Brain pericyte (primary cell): ENCODE measurements at regions not wholly inside any gene's neighbourhood (a gene's known extent, or its start where the extent isn't known, plus 50 kb on each side); places are given as distances from the start of the nearest gene placed in this dataset.

Experiments used
- DNase-seq: peaks from one replicate; pipeline ENCODE4 v3.0.0-alpha.2; 2012; ENCODE audit warnings: low read depth, low spot score

DNA sequence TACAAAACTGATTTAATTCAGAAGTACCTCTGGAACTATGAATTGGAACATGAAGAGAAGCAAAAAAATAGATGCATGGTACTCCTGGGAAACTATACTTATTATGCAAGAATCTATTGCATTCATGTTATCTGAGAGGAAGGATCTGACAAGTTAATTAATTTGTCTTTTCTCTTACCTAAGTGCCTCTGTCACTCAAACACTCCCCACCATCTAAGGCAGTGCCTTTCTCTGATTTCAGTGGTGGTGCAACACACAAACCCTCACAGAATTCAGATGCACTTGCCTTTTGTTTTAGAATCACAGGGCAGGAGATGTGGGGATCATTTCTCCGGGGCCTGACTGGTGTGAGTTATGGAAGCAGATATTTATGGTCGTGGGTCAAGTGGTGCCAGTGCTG, 52.5 kb upstream of the C9orf72 start:
- no peak for DNase-seq

DNA sequence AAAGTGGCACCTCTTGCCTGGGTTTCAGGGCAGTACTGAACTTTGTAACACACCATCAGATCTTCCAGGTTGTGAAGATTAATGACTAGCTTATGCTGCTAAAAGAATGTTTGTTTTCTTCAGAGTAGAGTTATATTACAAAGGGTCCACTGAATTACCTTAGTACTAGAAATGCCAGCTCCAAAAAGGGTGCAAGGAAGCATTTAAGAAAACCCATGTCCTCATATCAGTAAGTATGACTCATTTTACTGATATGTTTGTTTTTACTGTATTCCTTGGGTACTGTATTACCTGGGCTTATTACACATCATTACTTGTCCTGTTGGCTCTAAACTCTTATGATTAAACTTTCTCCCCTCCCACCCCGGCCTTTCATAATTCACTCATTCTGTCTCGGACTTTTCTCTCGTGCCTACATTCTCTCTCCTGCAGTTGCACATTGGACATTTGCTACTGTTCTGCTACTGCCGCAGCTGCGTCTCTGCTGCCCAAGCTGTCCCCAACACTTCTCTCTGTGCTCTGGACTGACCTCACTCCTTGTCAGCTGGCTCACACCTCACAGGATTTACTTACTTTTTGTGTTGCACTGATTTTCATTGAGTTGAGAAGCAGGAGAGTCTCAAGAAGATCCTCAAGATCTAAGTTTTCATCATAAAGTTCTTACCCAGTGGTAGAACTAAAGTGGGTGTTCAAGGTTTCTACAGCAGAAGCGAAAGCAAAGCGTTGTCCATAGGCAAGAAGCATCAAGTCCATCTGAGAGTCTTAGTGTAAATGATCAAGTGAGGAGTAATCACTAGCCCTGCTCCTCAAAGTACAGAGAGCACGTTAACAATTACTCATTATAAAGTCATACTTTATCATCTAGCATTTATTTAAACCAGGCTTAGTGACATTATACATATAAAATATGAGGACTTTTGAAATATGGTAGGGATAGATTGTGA, 53.2 kb upstream of the C9orf72 start:
- DNase-seq = no peak

DNA sequence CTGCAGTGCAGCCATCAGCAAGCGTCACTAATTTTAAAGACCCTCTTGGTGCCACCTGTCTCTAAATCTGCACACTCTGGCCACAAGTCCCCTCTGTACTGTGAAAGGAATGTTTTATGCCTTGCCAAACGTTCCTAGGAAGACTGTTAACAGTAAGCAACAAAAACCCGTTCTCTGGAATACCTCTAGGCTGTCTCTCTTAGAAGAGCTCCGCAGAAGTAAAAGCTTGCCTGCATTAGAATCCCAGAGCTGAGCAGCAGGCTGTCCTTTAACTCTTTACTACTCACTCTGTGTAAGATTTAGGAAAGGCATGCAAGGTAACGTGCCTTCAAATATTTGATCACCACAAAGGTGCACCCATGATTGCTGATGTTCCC, 53.9 kb upstream of the C9orf72 start:
- no peak for DNase-seq

DNA sequence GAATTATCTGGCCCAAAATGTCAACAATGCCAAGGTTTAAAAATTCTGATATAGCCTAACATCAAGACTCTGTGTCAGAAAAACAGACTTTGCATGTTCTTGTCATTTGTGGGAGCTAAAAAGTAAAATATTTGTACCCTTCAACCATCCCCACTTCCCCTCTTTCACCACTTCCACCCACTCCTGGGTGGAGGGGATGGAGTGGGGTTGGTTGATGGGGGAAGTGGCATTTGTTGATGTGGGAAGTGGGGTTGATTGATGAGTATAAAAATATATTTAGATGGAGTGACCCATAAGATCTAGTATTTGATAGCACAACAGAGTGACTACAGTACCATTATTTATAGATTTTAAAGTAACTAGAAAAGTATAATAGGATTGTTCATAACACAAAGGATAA, 55.0 kb upstream of the C9orf72 start:
- DNase-seq = no peak

DNA sequence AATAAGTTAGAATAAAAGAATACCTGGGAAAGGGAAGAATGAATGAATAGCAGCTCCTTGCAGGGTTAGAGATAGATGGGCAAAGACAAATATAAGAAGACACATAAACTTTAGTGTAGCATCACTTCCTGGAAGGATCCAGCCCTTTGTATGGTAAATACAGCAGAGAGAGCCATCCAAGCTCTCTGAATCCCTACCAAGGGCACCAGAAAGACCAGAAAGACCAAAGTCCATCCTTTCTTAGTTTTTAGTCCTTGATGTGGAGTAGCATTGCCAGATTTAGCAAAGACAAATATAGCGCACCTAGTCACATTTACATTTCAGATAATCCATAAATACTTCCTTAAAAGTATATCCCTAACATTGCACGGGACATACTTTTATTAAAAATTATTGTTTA, 56.1 kb upstream of the C9orf72 start:
- no peak for DNase-seq

DNA sequence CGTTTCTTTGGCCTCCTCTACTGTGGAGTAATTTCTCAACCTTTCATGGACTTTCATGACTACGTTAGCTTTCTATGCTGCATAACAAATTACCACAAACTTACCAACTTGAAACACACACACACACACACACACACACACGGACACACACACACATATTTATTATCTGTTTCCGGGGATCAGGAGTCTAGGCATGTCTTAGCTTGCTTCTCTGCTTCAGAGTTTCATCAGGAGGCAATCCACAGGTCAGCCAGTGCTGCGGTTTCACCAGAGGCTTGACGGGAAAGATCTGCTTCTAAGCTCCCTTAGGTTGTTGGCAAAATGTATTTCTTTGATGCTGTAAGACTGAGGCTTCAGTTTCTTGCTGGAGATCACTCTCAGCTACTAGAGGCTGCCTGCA, 59.0 kb upstream of the C9orf72 start:
- DNase-seq = no peak

DNA sequence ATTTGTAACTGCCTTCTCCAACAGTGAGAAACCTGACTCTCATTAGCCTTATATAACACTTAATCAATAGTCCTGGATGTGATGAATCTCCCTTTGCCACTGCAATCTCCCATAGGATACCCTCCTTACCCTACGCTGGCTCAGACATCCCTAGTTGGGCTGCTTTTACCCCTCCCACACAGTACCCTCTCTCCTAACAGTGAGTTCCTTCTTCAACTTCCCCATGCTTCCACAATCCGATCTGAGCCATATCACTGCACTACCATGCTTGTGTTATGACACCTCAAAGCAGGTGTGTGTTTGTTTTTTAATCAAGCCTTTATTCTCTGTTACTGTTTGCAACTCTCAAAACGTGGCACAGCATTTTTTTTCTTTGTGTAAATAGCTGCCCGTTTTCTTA, 60.5 kb upstream of the C9orf72 start:
- DNase-seq = no peak

DNA sequence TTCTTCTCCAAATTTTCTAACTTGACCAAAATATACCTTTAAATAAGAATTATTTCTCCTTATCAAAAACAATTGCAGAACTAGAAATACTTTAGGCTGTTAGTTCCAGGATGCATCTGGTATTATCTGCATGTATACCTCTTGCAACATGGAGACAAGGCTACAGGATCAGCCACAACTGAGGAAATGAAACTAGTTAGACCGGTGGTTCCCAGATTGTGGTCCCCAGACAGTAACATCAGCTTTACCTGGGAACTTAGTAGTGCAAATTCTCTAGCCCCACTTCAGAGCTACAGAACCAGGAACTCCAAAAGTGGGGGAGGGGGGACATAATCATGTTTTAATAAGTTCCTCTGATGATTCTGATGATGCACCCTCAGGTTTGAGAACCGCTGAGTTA, 61.6 kb upstream of the C9orf72 start:
- DNase-seq = no peak

DNA sequence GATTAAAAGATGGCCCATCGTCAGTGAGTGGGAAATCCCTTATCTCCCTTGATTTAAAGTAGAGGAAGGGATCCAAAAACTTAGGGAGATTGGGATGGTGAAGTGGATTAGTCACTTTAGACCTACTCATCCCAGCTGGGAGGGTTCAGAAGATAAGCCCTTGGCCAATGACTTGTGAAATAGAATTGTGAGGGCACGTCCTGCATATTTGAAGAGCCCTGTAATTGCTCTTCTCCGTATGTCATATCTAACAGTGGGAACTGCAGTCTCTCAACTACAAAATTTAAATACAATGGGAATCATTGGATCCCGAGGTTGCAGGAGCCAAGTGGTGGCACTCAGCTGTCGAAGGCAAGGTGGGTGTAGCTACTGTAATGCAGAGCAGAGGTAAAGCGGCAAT, 65.4 kb upstream of the C9orf72 start:
- no peak for DNase-seq

DNA sequence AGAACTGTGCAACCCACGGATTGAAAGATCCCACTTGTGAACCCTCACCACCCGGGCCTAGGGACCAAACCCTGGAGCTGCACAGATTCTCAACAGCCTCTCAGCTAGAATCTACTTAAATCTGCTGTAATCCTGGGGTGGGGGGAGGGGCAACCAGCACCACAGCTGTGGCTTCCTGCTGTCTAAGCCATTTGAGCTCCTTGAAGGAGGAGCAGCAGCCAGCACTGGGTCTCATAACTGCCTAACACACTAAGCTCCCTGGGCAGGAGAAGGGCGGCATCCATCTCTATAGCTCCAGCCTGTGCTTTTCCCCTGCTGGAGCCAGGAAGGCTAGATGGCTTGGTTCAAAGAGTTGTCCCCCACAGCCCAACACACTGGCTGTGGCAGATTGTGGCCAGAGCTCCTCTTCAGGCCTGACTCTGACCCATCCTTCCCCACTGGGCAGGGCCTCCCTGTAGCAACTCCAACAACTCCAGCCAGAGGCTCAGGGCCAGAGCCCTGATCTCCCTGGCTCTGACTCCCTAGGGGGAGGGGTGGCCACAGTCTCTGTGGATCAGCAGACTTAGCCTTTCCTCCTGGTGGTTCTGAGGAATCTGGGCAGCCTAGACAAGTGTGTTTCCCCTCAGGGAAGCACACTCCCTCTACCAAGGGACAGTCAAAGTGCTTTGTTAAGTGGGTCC, 72.0 kb upstream of the C9orf72 start:
- no peak for DNase-seq

DNA sequence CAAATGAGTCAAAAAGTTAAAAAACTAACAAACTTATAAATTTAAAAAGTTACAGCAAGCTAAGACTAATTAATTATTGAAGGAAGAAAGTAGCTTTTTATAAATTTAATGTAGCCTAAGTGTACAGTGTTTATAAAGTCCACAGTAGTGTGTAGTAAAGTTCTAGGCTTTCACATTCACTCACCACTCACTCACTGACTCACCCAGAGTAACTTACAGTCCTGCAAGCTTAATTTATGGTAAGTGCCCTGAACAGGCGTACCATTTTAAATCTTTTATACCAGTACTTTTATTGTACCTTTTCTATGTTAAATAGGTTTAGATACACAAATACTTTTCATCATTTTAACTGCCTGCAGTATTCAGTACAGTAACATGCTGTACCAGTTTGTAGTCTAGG, 80.0 kb upstream of the C9orf72 start:
- no peak for DNase-seq

DNA sequence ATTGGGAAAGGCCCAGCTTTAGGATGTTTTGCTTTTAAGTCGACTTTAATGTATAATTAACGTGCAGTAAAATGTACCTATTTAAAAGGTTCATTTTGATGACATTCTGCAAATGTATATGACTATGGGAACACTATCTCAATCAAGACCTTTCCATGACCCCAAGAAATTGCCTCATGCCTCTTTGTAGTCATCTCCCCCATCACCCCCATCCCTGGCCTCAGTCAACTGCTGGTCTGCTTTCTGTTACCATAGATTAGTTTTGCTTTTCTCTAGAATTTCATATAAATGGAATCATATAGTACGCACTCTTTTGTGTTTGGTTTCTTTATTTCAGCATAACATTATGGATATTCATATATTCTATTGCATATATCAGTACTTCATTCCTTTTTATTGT, 80.7 kb upstream of the C9orf72 start:
- no peak for DNase-seq

DNA sequence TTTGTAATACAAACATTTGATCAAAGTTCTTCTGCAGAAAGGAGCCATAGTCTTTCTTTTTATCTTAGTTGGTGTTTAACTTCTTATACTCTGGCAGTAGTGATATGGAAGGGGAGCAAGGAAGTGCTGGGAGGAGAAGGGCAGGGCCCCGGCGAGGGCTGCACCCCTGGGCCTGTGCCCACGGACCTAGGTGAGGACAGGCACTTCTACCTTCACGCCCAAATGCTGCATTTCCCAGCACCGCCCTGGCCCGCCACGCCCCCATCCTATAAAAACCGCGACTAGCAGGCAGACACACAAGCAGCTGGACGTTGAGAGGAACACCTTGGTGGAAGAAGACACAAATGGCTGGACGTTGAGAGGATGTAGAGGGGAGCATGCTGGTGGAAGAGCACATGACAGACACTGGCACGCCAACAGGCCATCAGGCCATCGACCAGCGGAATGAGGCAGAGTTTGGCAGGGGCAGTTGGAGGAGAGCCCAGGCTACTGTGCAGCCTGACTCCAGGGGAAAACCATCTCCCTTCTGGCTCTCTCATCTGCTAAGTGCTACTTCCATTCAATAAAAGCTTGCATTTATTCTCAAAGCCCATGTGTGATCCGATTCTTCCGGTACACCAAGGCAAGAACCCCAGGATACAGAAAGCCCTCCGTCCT, 81.5 kb upstream of the C9orf72 start:
- no peak for DNase-seq

DNA sequence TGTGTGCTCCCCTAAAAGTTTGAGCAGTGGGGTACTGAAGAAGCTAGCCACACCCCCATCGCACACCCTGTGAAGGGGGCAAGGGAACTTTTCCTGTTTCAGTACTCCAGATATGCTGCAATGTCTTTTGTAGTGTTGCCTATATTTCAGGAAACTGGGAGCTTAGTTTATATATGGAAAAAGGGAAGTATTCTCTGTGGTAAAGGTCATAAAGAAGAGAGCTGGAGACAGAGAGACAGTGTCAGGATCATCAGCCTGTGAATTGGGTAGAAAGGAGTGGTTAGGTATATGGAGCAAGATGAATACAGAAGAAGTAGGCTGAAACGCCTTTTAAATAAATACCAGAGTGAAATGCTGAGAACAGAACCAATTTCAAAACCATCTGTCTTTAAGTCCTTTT, 82.2 kb upstream of the C9orf72 start:
- no peak for DNase-seq

DNA sequence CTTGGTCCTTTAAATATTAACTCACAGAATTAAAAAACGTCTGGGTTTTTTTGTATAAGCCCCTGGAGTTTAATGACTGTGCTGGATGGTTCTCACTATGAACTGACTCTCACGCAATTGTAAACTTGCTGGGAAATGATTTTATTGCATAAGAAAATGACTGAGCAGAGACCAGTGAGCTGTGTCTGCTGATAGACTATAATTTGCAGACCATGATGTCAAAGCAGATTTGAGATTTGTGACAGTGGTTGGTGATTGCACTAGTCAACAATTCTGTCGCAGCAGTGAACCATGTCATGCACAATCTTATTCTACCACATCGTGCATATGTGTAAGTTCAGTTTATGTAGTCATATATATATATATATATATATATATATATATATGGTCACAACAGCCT, 85.7 kb upstream of the C9orf72 start:
- DNase-seq = no peak

DNA sequence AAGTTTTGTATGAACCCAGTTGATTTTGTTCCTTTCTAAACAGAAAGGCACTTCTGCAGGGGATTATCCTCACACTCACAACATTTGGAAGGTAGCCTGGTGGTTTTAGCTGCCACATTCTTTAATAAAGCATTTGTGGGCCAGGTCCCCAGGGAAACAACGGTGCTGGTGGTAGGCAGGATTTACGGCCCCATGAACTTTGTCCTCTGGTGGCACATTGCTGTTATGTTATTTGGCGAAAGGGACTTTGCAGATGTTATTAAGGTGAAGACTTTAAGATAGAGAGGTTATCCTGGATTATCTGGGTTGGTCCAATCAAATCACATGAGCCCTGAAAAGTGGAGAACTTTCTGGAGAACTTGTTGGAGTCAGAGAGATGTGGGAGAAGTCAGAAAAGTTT, 86.3 kb upstream of the C9orf72 start:
- no peak for DNase-seq

DNA sequence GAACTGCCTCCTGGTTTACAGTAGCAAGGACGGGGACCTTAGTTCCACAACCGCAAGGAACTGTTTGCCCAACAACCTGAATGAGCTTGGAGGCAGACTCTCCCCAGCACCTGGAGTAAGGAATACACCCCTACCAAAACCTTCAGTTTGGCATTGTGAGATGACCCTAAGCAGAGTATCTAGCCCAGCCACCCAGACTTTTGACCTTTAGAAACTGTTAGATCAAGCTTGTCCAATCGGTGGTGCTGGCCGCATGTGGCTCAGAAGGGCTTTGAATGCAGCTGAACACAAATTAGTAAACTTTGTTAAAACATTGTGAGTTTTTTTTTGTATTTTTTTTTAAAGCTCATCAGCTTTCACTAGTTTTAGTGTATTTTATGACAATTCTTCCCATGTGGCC, 86.9 kb upstream of the C9orf72 start:
- no peak for DNase-seq

DNA sequence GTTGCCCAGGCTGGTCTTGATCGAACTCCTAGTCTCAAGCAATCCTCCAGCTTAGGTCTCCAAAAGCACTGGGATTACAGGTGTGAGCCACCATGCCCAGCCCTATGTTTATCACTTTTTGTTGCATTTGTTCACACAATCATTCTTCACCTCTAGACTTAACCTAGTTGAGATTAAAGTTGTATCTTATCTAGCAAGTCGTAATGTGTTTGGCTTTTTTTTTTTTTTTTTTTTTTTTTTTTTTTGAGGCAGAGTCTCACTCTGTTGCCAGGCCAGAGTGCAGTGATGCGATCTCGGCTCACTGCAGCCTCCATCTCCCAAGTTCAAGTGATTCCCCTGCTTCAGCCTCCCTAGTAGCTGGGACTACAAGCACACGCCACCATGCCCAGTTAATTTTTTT, 90.2 kb upstream of the C9orf72 start:
- no peak for DNase-seq

DNA sequence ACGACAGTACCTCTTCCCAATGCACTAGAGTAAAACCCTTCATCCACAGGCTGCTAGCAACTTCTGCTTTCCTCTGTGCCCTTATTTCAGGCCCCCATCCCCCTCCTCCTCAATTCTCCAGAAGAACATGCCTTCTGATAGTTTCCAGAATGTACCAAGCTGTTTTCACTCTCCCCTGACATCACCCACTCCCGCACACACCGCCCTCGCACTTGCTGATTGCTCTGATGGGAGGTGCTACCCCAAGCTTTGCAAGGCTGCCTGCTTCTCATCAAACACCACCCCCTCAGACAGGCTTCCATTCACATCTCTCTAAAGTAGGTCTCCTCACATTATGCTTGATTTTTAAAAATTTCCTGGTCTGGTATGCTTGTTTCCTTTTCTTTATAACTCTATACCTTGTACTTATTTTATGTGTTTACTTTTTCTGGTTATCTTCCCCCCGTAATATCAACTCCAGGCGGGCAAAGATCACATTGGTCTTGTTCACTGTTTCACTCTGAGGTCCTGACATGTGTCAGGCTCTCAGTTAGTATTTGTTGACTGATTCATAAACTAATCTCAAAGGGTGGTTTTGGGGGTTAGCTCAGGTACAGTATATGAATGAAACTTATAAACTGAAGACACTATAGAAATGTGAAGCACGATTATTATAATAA, 91.0 kb upstream of the C9orf72 start:
- no peak for DNase-seq

DNA sequence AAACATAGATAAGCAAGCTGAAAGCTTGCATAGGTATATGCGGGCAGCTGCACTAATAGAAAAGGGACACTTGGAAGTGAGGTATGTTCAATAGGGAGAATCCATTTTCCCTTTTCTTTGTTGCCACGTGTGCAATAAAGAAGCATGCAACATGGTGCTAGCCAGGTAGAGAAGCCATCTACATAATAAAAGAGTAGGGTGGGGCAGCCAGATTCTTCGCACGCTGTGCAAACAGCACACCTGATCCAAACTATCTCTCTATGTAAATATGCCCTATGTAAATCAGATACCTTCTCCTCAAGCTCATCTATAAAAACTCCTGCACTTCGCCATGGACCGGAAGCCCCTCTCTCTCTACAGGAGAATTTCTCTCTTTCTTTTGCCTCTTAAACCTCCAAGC, 91.9 kb upstream of the C9orf72 start:
- no peak for DNase-seq

DNA sequence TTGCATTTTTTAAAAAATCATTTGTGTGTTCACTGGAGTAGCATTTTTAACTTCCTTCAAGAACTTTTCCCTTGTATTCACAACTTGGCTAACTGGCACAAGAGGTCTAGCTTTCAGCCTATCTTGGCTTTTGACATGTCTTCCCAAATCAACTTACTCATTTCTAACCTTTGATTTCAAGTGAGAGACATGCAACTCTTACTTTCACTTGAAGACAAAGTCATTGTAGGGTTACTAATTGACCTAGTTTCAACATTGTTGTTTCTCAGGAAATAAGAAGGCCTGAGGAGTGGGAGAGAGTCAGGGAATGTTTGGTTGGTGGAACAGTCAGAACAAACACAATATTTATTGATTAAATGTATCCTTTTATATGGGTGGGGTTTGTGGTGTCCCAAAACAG, 95.0 kb upstream of the C9orf72 start:
- DNase-seq = no peak

DNA sequence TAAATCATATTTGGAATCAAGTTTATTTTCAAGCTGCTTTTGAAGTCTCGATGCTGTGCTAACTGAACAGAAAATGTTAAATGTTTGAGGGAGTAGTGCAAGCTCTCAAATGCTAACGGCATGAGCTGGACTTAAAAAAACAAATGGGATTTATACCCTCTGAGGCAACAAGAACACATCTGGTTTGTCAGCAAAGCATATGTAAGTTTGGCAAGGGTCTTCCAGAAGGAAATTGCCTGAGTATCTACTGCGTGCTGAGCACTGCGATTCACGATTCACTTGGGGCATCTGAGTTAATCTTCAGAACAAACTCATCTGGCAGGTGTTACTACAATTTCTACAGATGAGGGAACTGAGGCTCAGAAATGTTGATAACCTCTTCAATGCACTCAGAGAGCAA, 98.4 kb upstream of the C9orf72 start:
- DNase-seq = no peak
